ENCODE measurements at regions not wholly inside any gene's neighbourhood (a gene's known extent, or its start where the extent isn't known, plus 50 kb on each side); places are given as distances from the start of the nearest gene placed in this dataset.

DNA sequence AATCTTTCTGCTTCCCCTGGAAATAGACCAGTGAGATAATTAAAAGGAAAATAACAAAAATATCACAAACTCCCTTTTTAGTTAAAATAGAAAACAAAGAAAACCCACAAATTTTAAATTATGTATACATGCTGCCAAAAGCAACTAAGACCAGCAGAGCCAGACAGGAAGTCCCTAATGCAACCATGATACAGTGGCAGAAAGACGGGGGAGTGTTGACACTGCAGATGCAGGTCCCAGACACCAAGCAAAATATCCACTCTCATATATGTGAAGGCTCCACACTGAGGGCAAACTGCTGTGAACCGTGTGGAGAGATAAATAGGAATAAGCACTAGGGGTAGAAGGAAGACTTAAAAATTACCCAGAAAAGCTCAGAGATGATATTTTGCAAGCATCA lies 401.0 kb downstream of the BTG1 start:
- no peak for TF ChIP-seq EZH2 (IDR thresholded peaks at IDR 0.05; ENCODE audit: low read depth)
- TF ChIP-seq, protein P1, sequence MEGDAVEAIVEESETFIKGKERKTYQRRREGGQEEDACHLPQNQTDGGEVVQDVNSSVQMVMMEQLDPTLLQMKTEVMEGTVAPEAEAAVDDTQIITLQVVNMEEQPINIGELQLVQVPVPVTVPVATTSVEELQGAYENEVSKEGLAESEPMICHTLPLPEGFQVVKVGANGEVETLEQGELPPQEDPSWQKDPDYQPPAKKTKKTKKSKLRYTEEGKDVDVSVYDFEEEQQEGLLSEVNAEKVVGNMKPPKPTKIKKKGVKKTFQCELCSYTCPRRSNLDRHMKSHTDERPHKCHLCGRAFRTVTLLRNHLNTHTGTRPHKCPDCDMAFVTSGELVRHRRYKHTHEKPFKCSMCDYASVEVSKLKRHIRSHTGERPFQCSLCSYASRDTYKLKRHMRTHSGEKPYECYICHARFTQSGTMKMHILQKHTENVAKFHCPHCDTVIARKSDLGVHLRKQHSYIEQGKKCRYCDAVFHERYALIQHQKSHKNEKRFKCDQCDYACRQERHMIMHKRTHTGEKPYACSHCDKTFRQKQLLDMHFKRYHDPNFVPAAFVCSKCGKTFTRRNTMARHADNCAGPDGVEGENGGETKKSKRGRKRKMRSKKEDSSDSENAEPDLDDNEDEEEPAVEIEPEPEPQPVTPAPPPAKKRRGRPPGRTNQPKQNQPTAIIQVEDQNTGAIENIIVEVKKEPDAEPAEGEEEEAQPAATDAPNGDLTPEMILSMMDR (conservative IDR thresholded peaks at IDR 0.05), result no peak

All from PC-9 (cell line).